ENCODE measurements at regions not wholly inside any gene's neighbourhood (a gene's known extent, or its start where the extent isn't known, plus 50 kb on each side); places are given as distances from the start of the nearest gene placed in this dataset.

DNA sequence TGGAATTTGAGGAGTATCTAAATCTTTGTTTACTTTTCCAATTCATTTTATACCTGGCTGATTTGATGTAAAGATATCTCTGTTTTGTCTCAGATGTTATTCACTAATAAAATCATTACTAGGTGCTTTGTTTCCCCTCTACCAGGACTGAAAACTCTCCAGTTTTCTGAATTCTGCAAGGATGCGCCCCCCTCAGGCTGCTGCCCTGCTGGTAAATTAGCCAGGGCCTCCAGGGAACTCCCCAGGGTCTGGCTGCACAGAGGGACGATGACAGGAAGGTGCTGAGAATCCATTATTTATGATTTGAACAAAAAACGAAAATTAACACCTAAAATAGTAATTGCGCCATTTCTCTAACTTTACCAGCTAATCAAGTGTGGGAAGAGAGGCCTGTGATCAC lies 541.2 kb upstream of the POU3F3 start:
- TF ChIP-seq ARNTL (CRISPR knock-in tag; IDR thresholded peaks at IDR 0.05; ENCODE audit: borderline replicate concordance, low read depth) (no peak), PPARA (CRISPR knock-in tag; IDR thresholded peaks at IDR 0.05; ENCODE audit: borderline replicate concordance) (no peak), BACH2 (CRISPR knock-in tag; IDR thresholded peaks at IDR 0.05; ENCODE audit: borderline replicate concordance) (no peak), CSDC2 (CRISPR knock-in tag; IDR thresholded peaks at IDR 0.05) (no peak), RARB (CRISPR knock-in tag; IDR thresholded peaks at IDR 0.05) (no peak), ZFP30 (CRISPR knock-in tag; IDR thresholded peaks at IDR 0.05) (no peak), ZFP3 (CRISPR knock-in tag; IDR thresholded peaks at IDR 0.05) (no peak)
- TF ChIP-seq, protein P1, sequence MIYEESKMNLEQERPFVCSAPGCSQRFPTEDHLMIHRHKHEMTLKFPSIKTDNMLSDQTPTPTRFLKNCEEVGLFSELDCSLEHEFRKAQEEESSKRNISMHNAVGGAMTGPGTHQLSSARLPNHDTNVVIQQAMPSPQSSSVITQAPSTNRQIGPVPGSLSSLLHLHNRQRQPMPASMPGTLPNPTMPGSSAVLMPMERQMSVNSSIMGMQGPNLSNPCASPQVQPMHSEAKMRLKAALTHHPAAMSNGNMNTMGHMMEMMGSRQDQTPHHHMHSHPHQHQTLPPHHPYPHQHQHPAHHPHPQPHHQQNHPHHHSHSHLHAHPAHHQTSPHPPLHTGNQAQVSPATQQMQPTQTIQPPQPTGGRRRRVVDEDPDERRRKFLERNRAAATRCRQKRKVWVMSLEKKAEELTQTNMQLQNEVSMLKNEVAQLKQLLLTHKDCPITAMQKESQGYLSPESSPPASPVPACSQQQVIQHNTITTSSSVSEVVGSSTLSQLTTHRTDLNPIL (CRISPR knock-in tag; IDR thresholded peaks at IDR 0.05; ENCODE audit: low read depth) = no peak
- TF ChIP-seq, protein P2, sequence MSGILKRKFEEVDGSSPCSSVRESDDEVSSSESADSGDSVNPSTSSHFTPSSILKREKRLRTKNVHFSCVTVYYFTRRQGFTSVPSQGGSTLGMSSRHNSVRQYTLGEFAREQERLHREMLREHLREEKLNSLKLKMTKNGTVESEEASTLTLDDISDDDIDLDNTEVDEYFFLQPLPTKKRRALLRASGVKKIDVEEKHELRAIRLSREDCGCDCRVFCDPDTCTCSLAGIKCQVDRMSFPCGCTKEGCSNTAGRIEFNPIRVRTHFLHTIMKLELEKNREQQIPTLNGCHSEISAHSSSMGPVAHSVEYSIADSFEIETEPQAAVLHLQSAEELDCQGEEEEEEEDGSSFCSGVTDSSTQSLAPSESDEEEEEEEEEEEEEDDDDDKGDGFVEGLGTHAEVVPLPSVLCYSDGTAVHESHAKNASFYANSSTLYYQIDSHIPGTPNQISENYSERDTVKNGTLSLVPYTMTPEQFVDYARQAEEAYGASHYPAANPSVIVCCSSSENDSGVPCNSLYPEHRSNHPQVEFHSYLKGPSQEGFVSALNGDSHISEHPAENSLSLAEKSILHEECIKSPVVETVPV (CRISPR knock-in tag; IDR thresholded peaks at IDR 0.05) = no peak
- TF ChIP-seq, protein P3, sequence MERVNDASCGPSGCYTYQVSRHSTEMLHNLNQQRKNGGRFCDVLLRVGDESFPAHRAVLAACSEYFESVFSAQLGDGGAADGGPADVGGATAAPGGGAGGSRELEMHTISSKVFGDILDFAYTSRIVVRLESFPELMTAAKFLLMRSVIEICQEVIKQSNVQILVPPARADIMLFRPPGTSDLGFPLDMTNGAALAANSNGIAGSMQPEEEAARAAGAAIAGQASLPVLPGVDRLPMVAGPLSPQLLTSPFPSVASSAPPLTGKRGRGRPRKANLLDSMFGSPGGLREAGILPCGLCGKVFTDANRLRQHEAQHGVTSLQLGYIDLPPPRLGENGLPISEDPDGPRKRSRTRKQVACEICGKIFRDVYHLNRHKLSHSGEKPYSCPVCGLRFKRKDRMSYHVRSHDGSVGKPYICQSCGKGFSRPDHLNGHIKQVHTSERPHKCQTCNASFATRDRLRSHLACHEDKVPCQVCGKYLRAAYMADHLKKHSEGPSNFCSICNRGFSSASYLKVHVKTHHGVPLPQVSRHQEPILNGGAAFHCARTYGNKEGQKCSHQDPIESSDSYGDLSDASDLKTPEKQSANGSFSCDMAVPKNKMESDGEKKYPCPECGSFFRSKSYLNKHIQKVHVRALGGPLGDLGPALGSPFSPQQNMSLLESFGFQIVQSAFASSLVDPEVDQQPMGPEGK (CRISPR knock-in tag; IDR thresholded peaks at IDR 0.05; ENCODE audit: borderline replicate concordance) = no peak
- TF ChIP-seq, protein P4, sequence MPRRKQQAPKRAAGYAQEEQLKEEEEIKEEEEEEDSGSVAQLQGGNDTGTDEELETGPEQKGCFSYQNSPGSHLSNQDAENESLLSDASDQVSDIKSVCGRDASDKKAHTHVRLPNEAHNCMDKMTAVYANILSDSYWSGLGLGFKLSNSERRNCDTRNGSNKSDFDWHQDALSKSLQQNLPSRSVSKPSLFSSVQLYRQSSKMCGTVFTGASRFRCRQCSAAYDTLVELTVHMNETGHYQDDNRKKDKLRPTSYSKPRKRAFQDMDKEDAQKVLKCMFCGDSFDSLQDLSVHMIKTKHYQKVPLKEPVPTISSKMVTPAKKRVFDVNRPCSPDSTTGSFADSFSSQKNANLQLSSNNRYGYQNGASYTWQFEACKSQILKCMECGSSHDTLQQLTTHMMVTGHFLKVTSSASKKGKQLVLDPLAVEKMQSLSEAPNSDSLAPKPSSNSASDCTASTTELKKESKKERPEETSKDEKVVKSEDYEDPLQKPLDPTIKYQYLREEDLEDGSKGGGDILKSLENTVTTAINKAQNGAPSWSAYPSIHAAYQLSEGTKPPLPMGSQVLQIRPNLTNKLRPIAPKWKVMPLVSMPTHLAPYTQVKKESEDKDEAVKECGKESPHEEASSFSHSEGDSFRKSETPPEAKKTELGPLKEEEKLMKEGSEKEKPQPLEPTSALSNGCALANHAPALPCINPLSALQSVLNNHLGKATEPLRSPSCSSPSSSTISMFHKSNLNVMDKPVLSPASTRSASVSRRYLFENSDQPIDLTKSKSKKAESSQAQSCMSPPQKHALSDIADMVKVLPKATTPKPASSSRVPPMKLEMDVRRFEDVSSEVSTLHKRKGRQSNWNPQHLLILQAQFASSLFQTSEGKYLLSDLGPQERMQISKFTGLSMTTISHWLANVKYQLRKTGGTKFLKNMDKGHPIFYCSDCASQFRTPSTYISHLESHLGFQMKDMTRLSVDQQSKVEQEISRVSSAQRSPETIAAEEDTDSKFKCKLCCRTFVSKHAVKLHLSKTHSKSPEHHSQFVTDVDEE (CRISPR knock-in tag; IDR thresholded peaks at IDR 0.05) = no peak

All from SK-N-SH treated with all-trans-retinoic acid at 6 μM for 48 hours (cell line).